ENCODE measurements at regions not wholly inside any gene's neighbourhood (a gene's known extent, or its start where the extent isn't known, plus 50 kb on each side); places are given as distances from the start of the nearest gene placed in this dataset.

DNA sequence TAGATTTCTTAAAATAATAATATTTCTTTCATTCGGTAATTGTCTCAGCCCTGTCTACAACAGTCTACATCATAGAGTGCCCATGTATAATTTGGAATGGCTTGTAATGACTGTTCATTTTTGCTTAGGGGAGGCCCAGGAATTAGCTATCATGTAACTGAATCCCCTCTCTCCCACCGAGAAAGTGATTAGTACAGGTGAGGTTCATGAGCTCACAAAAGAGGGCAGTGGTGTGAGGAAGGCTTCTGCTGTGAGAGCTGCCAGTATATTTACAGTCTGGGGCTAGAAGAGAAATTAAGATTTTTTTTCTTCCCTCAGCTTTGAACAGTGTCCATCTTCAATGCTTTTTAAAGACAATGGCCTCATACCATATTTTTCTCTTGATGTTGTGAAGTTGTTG lies 340.7 kb downstream of the ADGRL2 start (continued):
- TF ChIP-seq, protein P1, sequence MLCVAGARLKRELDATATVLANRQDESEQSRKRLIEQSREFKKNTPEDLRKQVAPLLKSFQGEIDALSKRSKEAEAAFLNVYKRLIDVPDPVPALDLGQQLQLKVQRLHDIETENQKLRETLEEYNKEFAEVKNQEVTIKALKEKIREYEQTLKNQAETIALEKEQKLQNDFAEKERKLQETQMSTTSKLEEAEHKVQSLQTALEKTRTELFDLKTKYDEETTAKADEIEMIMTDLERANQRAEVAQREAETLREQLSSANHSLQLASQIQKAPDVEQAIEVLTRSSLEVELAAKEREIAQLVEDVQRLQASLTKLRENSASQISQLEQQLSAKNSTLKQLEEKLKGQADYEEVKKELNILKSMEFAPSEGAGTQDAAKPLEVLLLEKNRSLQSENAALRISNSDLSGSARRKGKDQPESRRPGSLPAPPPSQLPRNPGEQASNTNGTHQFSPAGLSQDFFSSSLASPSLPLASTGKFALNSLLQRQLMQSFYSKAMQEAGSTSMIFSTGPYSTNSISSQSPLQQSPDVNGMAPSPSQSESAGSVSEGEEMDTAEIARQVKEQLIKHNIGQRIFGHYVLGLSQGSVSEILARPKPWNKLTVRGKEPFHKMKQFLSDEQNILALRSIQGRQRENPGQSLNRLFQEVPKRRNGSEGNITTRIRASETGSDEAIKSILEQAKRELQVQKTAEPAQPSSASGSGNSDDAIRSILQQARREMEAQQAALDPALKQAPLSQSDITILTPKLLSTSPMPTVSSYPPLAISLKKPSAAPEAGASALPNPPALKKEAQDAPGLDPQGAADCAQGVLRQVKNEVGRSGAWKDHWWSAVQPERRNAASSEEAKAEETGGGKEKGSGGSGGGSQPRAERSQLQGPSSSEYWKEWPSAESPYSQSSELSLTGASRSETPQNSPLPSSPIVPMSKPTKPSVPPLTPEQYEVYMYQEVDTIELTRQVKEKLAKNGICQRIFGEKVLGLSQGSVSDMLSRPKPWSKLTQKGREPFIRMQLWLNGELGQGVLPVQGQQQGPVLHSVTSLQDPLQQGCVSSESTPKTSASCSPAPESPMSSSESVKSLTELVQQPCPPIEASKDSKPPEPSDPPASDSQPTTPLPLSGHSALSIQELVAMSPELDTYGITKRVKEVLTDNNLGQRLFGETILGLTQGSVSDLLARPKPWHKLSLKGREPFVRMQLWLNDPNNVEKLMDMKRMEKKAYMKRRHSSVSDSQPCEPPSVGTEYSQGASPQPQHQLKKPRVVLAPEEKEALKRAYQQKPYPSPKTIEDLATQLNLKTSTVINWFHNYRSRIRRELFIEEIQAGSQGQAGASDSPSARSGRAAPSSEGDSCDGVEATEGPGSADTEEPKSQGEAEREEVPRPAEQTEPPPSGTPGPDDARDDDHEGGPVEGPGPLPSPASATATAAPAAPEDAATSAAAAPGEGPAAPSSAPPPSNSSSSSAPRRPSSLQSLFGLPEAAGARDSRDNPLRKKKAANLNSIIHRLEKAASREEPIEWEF (IDR thresholded peaks at IDR 0.05; ENCODE audit: insufficient replicate concordance, low read depth, low read length) = no peak
- TF ChIP-seq, protein P2, sequence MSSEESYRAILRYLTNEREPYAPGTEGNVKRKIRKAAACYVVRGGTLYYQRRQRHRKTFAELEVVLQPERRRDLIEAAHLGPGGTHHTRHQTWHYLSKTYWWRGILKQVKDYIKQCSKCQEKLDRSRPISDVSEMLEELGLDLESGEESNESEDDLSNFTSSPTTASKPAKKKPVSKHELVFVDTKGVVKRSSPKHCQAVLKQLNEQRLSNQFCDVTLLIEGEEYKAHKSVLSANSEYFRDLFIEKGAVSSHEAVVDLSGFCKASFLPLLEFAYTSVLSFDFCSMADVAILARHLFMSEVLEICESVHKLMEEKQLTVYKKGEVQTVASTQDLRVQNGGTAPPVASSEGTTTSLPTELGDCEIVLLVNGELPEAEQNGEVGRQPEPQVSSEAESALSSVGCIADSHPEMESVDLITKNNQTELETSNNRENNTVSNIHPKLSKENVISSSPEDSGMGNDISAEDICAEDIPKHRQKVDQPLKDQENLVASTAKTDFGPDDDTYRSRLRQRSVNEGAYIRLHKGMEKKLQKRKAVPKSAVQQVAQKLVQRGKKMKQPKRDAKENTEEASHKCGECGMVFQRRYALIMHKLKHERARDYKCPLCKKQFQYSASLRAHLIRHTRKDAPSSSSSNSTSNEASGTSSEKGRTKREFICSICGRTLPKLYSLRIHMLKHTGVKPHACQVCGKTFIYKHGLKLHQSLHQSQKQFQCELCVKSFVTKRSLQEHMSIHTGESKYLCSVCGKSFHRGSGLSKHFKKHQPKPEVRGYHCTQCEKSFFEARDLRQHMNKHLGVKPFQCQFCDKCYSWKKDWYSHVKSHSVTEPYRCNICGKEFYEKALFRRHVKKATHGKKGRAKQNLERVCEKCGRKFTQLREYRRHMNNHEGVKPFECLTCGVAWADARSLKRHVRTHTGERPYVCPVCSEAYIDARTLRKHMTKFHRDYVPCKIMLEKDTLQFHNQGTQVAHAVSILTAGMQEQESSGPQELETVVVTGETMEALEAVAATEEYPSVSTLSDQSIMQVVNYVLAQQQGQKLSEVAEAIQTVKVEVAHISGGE (CRISPR knock-in tag; IDR thresholded peaks at IDR 0.05) = no peak
- TF ChIP-seq RFX5 (IDR thresholded peaks at IDR 0.05; ENCODE audit: low read depth, low read length) (no peak), CHD2 (IDR thresholded peaks at IDR 0.05; ENCODE audit: borderline replicate concordance, low read depth, low read length) (no peak), JUNB (IDR thresholded peaks at IDR 0.05) (no peak), FOXK2 (IDR thresholded peaks at IDR 0.05) (no peak)
